GM12878 (cell line): ENCODE measurements at regions not wholly inside any gene's neighbourhood (a gene's known extent, or its start where the extent isn't known, plus 50 kb on each side); places are given as distances from the start of the nearest gene placed in this dataset.

ENCODE experiments used
- FOS ChIP-seq: IDR thresholded peaks from 3 replicates; pipeline ENCODE4 v1.6.1; 2011; ENCODE audit warnings: borderline replicate concordance; ENCODE audit not compliant: insufficient read length; ENCODE audit errors: extremely low read depth
- SUZ12 ChIP-seq: fragments of 200-600 bp; sonication (generic); IDR thresholded peaks from one replicate; pipeline ENCODE4 v1.6.1; 2018; ENCODE audit warnings: antibody characterized with exemption, mild to moderate bottlenecking; ENCODE audit not compliant: unreplicated experiment

DNA sequence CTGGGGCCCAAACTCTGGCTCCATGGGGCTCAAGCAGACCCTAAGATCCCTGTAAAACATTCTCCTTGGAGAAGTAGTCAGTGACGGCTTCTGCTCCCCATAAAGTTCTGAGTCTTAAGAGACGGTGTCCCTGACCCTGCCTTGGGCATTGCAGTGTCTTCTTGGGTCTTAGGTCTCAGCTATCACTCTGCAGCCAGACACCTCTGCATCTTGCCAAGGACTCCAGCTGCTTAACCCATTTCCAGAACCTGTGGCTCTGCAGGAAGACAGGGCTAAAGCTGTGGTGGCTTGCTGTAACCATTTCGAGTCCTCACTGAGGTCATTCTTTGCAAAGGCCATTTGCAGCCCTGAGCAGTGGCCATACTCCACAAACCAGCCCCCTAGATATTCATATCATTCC, 337.1 kb upstream of the ZMIZ1 start:
- TF ChIP-seq SUZ12, result no peak
- TF ChIP-seq FOS, result no peak
